ENCODE measurements at regions not wholly inside any gene's neighbourhood (a gene's known extent, or its start where the extent isn't known, plus 50 kb on each side); places are given as distances from the start of the nearest gene placed in this dataset.

DNA sequence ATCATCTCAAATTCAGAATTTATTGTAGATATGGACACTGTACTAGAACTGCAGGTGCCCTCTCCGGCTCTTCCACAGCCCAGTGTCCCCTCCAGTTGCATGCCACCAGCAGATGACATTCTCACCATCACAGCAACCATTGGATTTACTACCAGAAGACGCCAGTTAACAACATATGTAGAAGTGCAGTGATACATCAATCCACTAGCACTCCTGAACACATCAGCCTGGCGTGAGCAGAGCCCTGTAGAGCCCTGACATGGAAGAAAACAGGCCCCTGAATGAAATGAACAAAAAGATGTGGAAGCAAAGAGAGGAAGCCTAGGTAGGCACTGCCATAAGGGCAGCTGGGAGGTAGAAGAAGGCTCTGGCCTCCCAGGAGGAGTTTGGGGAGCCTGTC, 73.1 kb upstream of the GALNT2 start:
- Mint-ChIP-seq H3K4me3 (no peak overlapping the region), H3K36me3 (no peaks in the 10 kb centered on the region), H3K4me1 (no peaks in the 10 kb centered on the region), H3K27ac (no peak overlapping the region), H3K27me3 (ENCODE audit: low read depth in 2 of 2) (no peaks in the 10 kb centered on the region), H3K9me3 (no peaks in the 10 kb centered on the region)
- 77% methylated on average over 3 of the region's 3 CpGs for WGBS (ENCODE audit: insufficient coverage)
- H3K4me1 ChIP-seq (ENCODE audit: control insufficient read depth, insufficient read depth, low read length), result no peaks in the 10 kb centered on the region
- H3K36me3 ChIP-seq (ENCODE audit: control insufficient read depth, insufficient read depth, low read length), result no peaks in the 10 kb centered on the region
- DNase-seq (no peak), ATAC-seq (no peak)
- no peaks in the 10 kb centered on the region for H3K9me3 ChIP-seq (ENCODE audit: control insufficient read depth, insufficient read depth, low read length)
- TF ChIP-seq, protein P1, sequence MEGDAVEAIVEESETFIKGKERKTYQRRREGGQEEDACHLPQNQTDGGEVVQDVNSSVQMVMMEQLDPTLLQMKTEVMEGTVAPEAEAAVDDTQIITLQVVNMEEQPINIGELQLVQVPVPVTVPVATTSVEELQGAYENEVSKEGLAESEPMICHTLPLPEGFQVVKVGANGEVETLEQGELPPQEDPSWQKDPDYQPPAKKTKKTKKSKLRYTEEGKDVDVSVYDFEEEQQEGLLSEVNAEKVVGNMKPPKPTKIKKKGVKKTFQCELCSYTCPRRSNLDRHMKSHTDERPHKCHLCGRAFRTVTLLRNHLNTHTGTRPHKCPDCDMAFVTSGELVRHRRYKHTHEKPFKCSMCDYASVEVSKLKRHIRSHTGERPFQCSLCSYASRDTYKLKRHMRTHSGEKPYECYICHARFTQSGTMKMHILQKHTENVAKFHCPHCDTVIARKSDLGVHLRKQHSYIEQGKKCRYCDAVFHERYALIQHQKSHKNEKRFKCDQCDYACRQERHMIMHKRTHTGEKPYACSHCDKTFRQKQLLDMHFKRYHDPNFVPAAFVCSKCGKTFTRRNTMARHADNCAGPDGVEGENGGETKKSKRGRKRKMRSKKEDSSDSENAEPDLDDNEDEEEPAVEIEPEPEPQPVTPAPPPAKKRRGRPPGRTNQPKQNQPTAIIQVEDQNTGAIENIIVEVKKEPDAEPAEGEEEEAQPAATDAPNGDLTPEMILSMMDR (IDR thresholded peaks at IDR 0.05), result no peak
- H3K27ac ChIP-seq (ENCODE audit: low read length), result no peak overlapping the region
- intact Hi-C loops (cut with micrococcal nuclease), result no loop called here
- no peak overlapping the region for H3K4me3 ChIP-seq (ENCODE audit: low read length)
- no peaks in the 10 kb centered on the region for H3K27me3 ChIP-seq (ENCODE audit: control insufficient read depth, insufficient read depth, low read length)

- WGBS (ENCODE audit: insufficient coverage), result 89% methylated on average over 11 of the region's 12 CpGs
- Mint-ChIP-seq H3K27me3 (ENCODE audit: low read depth in 2 of 2) (peaks cover 5 to 22% of the 10 kb centered on the region in 2 donors), H3K9me3 (no peaks in the 10 kb centered on the region), H3K36me3 (no peaks in the 10 kb centered on the region), H3K27ac (no peak overlapping the region), H3K4me1 (no peaks in the 10 kb centered on the region), H3K4me3 (no peak overlapping the region)
- no peak for ATAC-seq
- Histone ChIP-seq H3K4me3 (ENCODE audit: low read length) (no peak overlapping the region), H3K36me3 (ENCODE audit: control insufficient read depth, insufficient read depth, low read length) (no peaks in the 10 kb centered on the region), H3K27ac (ENCODE audit: low read length) (no peak overlapping the region), H3K9me3 (ENCODE audit: control insufficient read depth, insufficient read depth, low read length) (no peaks in the 10 kb centered on the region), H3K4me1 (ENCODE audit: control insufficient read depth, insufficient read depth, low read length) (no peaks in the 10 kb centered on the region), H3K27me3 (ENCODE audit: control insufficient read depth, insufficient read depth, low read length) (no peaks in the 10 kb centered on the region)
- intact Hi-C loops (cut with micrococcal nuclease), result no loop called here
- DNase-seq, result no peak
- TF ChIP-seq, protein P1 (IDR thresholded peaks at IDR 0.05), result no peak
Observed at GRCh38 chr1:229999004-229999670, 67.9 kb upstream of the GALNT2 start.

GRCh38 chr1:230000493-230001184, 66.4 kb upstream of the GALNT2 start:
- no peaks in the 10 kb centered on the region for H3K27me3 ChIP-seq (ENCODE audit: control insufficient read depth, insufficient read depth, low read length)
- H3K27ac ChIP-seq (ENCODE audit: low read length), result no peak overlapping the region
- WGBS (ENCODE audit: insufficient coverage), result 83% methylated on average over 5 of the region's 6 CpGs
- intact Hi-C loops (cut with micrococcal nuclease), result no loop called here
- H3K36me3 ChIP-seq (ENCODE audit: control insufficient read depth, insufficient read depth, low read length), result no peaks in the 10 kb centered on the region
- H3K4me1 ChIP-seq (ENCODE audit: control insufficient read depth, insufficient read depth, low read length), result no peaks in the 10 kb centered on the region
- Mint-ChIP-seq H3K9me3 (no peaks in the 10 kb centered on the region), H3K4me1 (no peaks in the 10 kb centered on the region), H3K27ac (no peak overlapping the region), H3K36me3 (no peaks in the 10 kb centered on the region), H3K27me3 (ENCODE audit: low read depth in 2 of 2) (peaks cover 9 to 22% of the 10 kb centered on the region in 2 donors), H3K4me3 (no peak overlapping the region)
- no peaks in the 10 kb centered on the region for H3K9me3 ChIP-seq (ENCODE audit: control insufficient read depth, insufficient read depth, low read length)
- TF ChIP-seq, protein P1 (IDR thresholded peaks at IDR 0.05), result no peak
- DNase-seq (no peak), ATAC-seq (no peak)
- no peak overlapping the region for H3K4me3 ChIP-seq (ENCODE audit: low read length)
